SK-N-SH (cell line): ENCODE measurements at regions not wholly inside any gene's neighbourhood (a gene's known extent, or its start where the extent isn't known, plus 50 kb on each side); places are given as distances from the start of the nearest gene placed in this dataset.

ENCODE experiments used
- CTCF ChIA-PET: fragments of 300-600, 350-600 bp; formaldehyde crosslinking; extraction: SDS; loops from one replicate; lab custom pipeline; 2021; lab: Yijun Ruan, JAX
- POLR2A ChIA-PET: fragments of 350-600 bp; sonication (Branson Sonifier 250); formaldehyde crosslinking; extraction: SDS; loops from one replicate; lab custom pipeline; 2020; ENCODE audit warnings: antibody characterized with exemption, inconsistent platforms; lab: Yijun Ruan, JAX
- DNase-seq: peaks from one replicate; pipeline ENCODE4 v3.0.0; 2012
- H2AFZ ChIP-seq: fragments of 200-600 bp; sonication (generic); 2 replicates; pipeline ENCODE4 v1.8.1; 2016; ENCODE audit warnings: antibody characterized with exemption, mild to moderate bottlenecking, low read depth
- H3F3A ChIP-seq: fragments of 200-600 bp; sonication (generic); replicated peaks from 2 replicates; pipeline ENCODE3; 2016; ENCODE audit warnings: antibody characterized with exemption, mild to moderate bottlenecking; ENCODE audit not compliant: insufficient read depth
- H3K27ac ChIP-seq, 2 experiments: fragments of 200-500 bp in 1 of 2; fragments of 200-600 bp in 1 of 2; sonication (Bioruptor generic) in 1 of 2; sonication (generic), shearing (Covaris generic) in 1 of 2; 2 replicates each; pipeline versions ENCODE4 v1.5.1 to v1.6.1; 2014 to 2016; ENCODE audit warnings: low read depth in 2 of 2, inconsistent platforms in 1 of 2, low read length in 1 of 2, mild to moderate bottlenecking in 1 of 2, mixed read lengths in 1 of 2
- H3K27me3 ChIP-seq: fragments of 200-600 bp; sonication (generic), shearing (Covaris generic); 2 replicates; pipeline ENCODE4 v1.6.1; 2016; ENCODE audit warnings: mixed run types; ENCODE audit not compliant: insufficient read depth
- H3K36me3 ChIP-seq, 2 experiments: fragments of 200-500 bp in 1 of 2; fragments of 200-600 bp in 1 of 2; sonication (Bioruptor generic) in 1 of 2; sonication (generic) in 1 of 2; replicated peaks in 1 of 2; 2 replicates each; pipeline versions ENCODE3 to v1.5.1; 2014 to 2016; ENCODE audit warnings: low read length in 1 of 2, mild to moderate bottlenecking in 1 of 2; ENCODE audit not compliant: insufficient read depth in 2 of 2, control insufficient read depth in 1 of 2
- H3K4me1 ChIP-seq, 2 experiments: fragments of 200-500 bp in 1 of 2; fragments of 200-600 bp in 1 of 2; sonication (Bioruptor generic) in 1 of 2; sonication (generic), shearing (Covaris generic) in 1 of 2; 2 replicates each; pipeline versions ENCODE4 v1.5.1 to v1.6.1; 2014 to 2016; ENCODE audit warnings: low read depth in 1 of 2, low read length in 1 of 2, mixed run types in 1 of 2; ENCODE audit not compliant: insufficient read depth in 2 of 2, control insufficient read depth in 1 of 2
- H3K4me2 ChIP-seq: fragments of 200-600 bp; sonication (generic), shearing (Covaris generic); 2 replicates; pipeline ENCODE4 v1.6.1; 2017; ENCODE audit warnings: mixed run types
- H3K4me3 ChIP-seq, 2 experiments: fragments of 200-500 bp in 1 of 2; fragments of 200-600 bp in 1 of 2; sonication (Bioruptor generic) in 1 of 2; sonication (generic), shearing (Covaris generic) in 1 of 2; 2 replicates each; pipeline versions ENCODE4 v1.5.1 to v1.8.1; 2014 to 2016; ENCODE audit warnings: low read depth in 2 of 2, inconsistent platforms in 1 of 2, low read length in 1 of 2, mild to moderate bottlenecking in 1 of 2, mixed read lengths in 1 of 2, moderate library complexity in 1 of 2
- H3K79me2 ChIP-seq: fragments of 200-600 bp; sonication (generic); 2 replicates; pipeline ENCODE4 v1.8.1; 2017; ENCODE audit warnings: mild to moderate bottlenecking; ENCODE audit not compliant: insufficient read depth
- H3K9ac ChIP-seq: fragments of 200-600 bp; sonication (generic); 2 replicates; pipeline ENCODE4 v1.6.1; 2017; ENCODE audit warnings: mixed run types
- H3K9me2 ChIP-seq: fragments of 200-600 bp; sonication (generic); 2 replicates; pipeline ENCODE4 v1.6.1; 2017; ENCODE audit warnings: mixed run types
- H3K9me3 ChIP-seq: fragments of 200-600 bp; sonication (generic); 2 replicates; pipeline ENCODE4 v1.6.1; 2017; ENCODE audit warnings: mixed run types, mild to moderate bottlenecking, moderate library complexity
- H4K20me1 ChIP-seq: fragments of 200-600 bp; sonication (generic); 2 replicates; pipeline ENCODE4 v1.6.1; 2017; ENCODE audit warnings: mild to moderate bottlenecking, mixed run types; ENCODE audit not compliant: insufficient read depth
- EP300 ChIP-seq, 2 experiments: IDR thresholded peaks; 2 replicates each; pipeline versions ENCODE4 v1.4.0 to v1.6.1; 2012; ENCODE audit warnings: borderline replicate concordance in 1 of 2, low read depth in 1 of 2, low read length in 1 of 2
- IRF3 ChIP-seq: fragments of 150-350 bp; IDR thresholded peaks from 2 replicates; pipeline ENCODE4 v1.6.1; 2016; ENCODE audit warnings: mild to moderate bottlenecking, low read depth, low read length
- NRF1 ChIP-seq: IDR thresholded peaks from 2 replicates; pipeline ENCODE4 v1.6.1; 2012; ENCODE audit warnings: low read depth, mild to moderate bottlenecking, low read length
- PBX3 ChIP-seq: IDR thresholded peaks from 2 replicates; pipeline ENCODE4; 2012
- RAD21 ChIP-seq: IDR thresholded peaks from 2 replicates; pipeline ENCODE4 v1.6.1; 2012; ENCODE audit warnings: mild to moderate bottlenecking, low read length
- WGBS: methylation state at CpG from one replicate; pipeline ENCODE4 v1.1.6; 2017; ENCODE audit warnings: low lambda C conversion rate; 5-methylcytosine and 5-hydroxymethylcytosine counted together
- TF ChIP-seq, protein P1 (sequence below): fragments of 200-600 bp; sonication (generic); IDR thresholded peaks from 2 replicates; pipeline ENCODE4 v1.6.1; 2017; ENCODE audit warnings: antibody characterized with exemption, mild to moderate bottlenecking, moderate library complexity
- TF ChIP-seq, protein P2 (sequence below): IDR thresholded peaks from 2 replicates; pipeline ENCODE4 v1.4.0; 2012; ENCODE audit warnings: low read depth

DNA sequence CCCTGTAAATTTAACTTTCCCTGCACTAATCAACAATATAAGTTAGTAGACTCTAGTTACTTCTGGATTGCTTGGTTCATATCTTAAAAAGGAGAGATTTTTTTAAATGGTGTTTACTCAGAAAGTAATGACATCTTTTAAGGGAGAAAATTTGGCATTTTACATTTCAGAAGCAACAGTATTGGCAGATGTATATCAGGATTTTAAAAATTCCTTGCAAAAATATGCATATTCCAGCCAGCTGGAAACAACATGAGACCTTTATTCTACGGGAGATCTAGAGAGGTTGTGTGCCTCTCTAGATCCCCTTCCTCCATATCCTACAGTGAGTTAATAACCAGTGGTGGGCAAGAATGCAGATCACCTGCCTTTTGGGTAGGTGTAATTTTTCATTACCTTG lies 848.2 kb downstream of the USP25 start (continued):
- TF ChIP-seq PBX3 (no peak), IRF3 (no peak)
- TF ChIP-seq, all 33 proteins: peak for 0

DNA sequence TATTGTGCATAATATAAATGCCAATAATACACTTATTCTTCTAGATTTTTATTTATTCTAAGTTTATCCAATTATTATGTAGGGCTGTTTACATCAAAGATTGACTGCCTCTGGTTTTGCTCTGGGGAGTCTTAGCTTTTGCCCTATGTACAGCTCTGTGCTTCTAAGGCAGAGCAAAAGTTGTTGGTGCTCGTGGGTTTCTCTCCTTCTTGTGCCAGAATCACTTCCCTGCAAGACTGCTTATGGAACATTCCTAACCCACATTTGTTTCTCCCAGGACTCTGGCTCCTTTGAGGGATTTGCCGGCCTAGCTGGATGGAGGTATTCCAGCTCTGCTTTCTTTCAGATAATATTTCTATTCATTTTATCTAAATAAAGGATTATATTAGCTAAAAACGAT lies 849.1 kb downstream of the USP25 start:
- no peak for DNase-seq
- Histone ChIP-seq H3K79me2 (no peaks in the 10 kb centered on the region), H3K4me3 (no peak overlapping the region), H2AFZ (no peak overlapping the region), H3K27me3 (no peaks in the 10 kb centered on the region), H4K20me1 (no peaks in the 10 kb centered on the region), H3K4me2 (no peak overlapping the region), H3K27ac (no peak overlapping the region), H3K9ac (no peak overlapping the region), H3K4me1 (peaks cover under 1 to 3% of the 10 kb centered on the region in 2 experiments; a peak in 3 of 4 replicates), H3K9me3 (no peaks in the 10 kb centered on the region; the same call in 1 of the 2 replicates), H3K36me3 (no peaks in the 10 kb centered on the region), H3F3A (peaks cover 4% of the 10 kb centered on the region), H3K9me2 (no peaks in the 10 kb centered on the region)
- ChIA-PET CTCF (interaction anchor here (1.1 kb wide), 1 partner anchor 9 kb away, joined by 3 read pairs; no protein-coding TSS in a partner anchor), POLR2A (no interaction called here)
- TF ChIP-seq IRF3 (no peak), RAD21 (no peak), EP300 (IDR thresholded peaks at IDR 0.05; ENCODE audit: borderline replicate concordance in 1 of 2, low read depth in 1 of 2, low read length in 1 of 2) (no peak), NRF1 (no peak)
- TF ChIP-seq, protein P1, sequence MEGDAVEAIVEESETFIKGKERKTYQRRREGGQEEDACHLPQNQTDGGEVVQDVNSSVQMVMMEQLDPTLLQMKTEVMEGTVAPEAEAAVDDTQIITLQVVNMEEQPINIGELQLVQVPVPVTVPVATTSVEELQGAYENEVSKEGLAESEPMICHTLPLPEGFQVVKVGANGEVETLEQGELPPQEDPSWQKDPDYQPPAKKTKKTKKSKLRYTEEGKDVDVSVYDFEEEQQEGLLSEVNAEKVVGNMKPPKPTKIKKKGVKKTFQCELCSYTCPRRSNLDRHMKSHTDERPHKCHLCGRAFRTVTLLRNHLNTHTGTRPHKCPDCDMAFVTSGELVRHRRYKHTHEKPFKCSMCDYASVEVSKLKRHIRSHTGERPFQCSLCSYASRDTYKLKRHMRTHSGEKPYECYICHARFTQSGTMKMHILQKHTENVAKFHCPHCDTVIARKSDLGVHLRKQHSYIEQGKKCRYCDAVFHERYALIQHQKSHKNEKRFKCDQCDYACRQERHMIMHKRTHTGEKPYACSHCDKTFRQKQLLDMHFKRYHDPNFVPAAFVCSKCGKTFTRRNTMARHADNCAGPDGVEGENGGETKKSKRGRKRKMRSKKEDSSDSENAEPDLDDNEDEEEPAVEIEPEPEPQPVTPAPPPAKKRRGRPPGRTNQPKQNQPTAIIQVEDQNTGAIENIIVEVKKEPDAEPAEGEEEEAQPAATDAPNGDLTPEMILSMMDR: no peak
- WGBS: 68% methylated on average over 3 of the region's 3 CpGs

DNA sequence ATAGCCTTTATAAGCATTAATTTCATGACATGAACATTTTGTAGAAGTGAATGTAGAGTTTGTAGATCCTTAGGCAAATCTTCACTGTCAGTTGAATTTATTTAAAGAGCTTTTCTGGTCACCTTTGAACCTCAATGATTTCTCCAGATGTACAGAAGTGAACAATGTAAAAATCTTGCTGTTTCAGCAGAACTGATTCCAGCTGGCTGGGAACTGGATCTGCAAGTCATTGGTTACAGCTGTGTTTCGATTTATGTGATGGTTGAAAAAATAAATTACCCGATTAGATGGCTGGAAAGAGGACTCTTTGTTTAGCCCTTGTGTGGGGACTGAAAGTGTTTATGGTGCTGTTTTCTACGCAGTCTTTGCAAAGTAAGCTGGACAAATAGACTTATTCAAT lies 849.8 kb downstream of the USP25 start:
- CTCF ChIA-PET: interaction anchor here (1.1 kb wide), 1 partner anchor 10 kb away, joined by 3 read pairs; no protein-coding TSS in a partner anchor

More for the DNA sequence above, 849.8 kb downstream of the USP25 start:
- TF ChIP-seq, protein P2, sequence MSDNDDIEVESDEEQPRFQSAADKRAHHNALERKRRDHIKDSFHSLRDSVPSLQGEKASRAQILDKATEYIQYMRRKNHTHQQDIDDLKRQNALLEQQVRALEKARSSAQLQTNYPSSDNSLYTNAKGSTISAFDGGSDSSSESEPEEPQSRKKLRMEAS: no peak
- H3K79me2 ChIP-seq: no peaks in the 10 kb centered on the region
- POLR2A ChIA-PET: no interaction called here
- H4K20me1 ChIP-seq: no peaks in the 10 kb centered on the region
- no peak overlapping the region for H3K4me2 ChIP-seq
- H3K9ac ChIP-seq: no peak overlapping the region
- no peaks in the 10 kb centered on the region for H3K27me3 ChIP-seq
- no peak overlapping the region for H3K27ac ChIP-seq
- no peaks in the 10 kb centered on the region for H3F3A ChIP-seq
- no peak overlapping the region for H3K4me3 ChIP-seq
- WGBS: 56% methylated on average over 3 of the region's 3 CpGs
- H3K4me1 ChIP-seq: peaks cover 0 to 3% of the 10 kb centered on the region in 2 experiments; a peak in 2 of 4 replicates
- peak overlapping the region; percentile 33 for H2AFZ ChIP-seq
- no peaks in the 10 kb centered on the region for H3K36me3 ChIP-seq
- H3K9me3 ChIP-seq: no peaks in the 10 kb centered on the region; the same call in 1 of the 2 replicates
- DNase-seq: no peak
- H3K9me2 ChIP-seq: no peaks in the 10 kb centered on the region
